Astrocyte (in vitro differentiated cells and primary cell): ENCODE measurements at regions not wholly inside any gene's neighbourhood (a gene's known extent, or its start where the extent isn't known, plus 50 kb on each side); places are given as distances from the start of the nearest gene placed in this dataset.

ENCODE experiments used
- CTCF ChIP-seq: IDR thresholded peaks from 2 replicates; pipeline ENCODE4 v1.5.1; 2011; ENCODE audit warnings: low read depth, mild to moderate bottlenecking, inconsistent platforms, low read length, moderate library complexity; ENCODE audit not compliant: insufficient read depth
- EZH2 ChIP-seq: IDR thresholded peaks from 2 replicates; pipeline ENCODE4 v1.6.1; 2012; ENCODE audit warnings: mild to moderate bottlenecking, low read length, inconsistent platforms; ENCODE audit not compliant: insufficient read depth

- TF ChIP-seq CTCF: no peak
- TF ChIP-seq EZH2: no peak
These were observed 130.6 kb downstream of the SLC7A11 start for GRCh38 chr4:138111462-138112000.
